ENCODE measurements at regions not wholly inside any gene's neighbourhood (a gene's known extent, or its start where the extent isn't known, plus 50 kb on each side); places are given as distances from the start of the nearest gene placed in this dataset.

- no peak for TF ChIP-seq CTCF (IDR thresholded peaks at IDR 0.05; ENCODE audit: borderline replicate concordance, extremely low read depth, low read length, poor library complexity, severe bottlenecking)
- no peak for TF ChIP-seq EZH2 (IDR thresholded peaks at IDR 0.05; ENCODE audit: borderline replicate concordance, low read depth, low read length, severe bottlenecking)
Measured at GRCh38 chr2:103817746-103818145, 1036.2 kb upstream of the POU3F3 start.
